ENCODE measurements at regions not wholly inside any gene's neighbourhood (a gene's known extent, or its start where the extent isn't known, plus 50 kb on each side); places are given as distances from the start of the nearest gene placed in this dataset.

- no peak for DNase-seq (ENCODE audit: low read depth in 1 of 2, low spot score in 1 of 2)
Observed at GRCh38 chr21:29441651-29442050, 142.9 kb downstream of the BACH1 start.

DNA sequence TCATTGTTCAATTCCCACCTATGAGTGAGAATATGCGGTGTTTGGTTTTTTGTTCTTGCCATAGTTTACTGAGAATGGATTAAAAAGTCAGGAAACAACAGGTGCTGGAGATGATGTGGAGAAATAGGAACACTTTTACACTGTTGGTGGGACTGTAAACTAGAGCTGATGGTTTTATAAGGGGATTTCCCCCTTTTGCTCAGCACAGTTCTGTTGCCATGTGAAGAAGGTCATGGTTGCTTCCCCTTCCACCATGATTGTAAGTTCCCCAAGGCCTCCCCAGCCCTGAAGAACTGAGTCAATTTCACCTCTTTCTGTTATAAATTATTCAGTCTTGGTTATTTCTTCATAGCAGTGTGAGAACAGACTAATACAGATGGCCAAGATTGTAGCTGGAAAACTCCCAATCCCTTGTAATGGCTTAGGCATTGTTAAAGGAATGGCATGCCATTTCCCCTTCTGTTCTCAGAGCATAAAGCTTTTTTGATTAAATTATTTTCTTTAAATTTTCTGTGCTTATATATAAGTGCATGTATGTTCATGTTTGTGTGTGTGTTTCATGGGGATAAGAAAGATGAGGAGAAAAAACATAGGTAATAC is 144.8 kb downstream of the BACH1 start:
- DNase-seq (ENCODE audit: low read depth in 1 of 2, low spot score in 1 of 2) = no peak

GRCh38 chr21:29448766-29449165 is 150.0 kb downstream of the BACH1 start:
- no peak for DNase-seq (ENCODE audit: low read depth in 1 of 2, low spot score in 1 of 2)

- no peak for DNase-seq (ENCODE audit: low read depth in 1 of 2, low spot score in 1 of 2)
Observed at GRCh38 chr21:29449306-29449950, 150.7 kb downstream of the BACH1 start.

GRCh38 chr21:29450058-29450457 is 151.3 kb downstream of the BACH1 start:
- DNase-seq (ENCODE audit: low read depth in 1 of 2, low spot score in 1 of 2) = no peak

DNA sequence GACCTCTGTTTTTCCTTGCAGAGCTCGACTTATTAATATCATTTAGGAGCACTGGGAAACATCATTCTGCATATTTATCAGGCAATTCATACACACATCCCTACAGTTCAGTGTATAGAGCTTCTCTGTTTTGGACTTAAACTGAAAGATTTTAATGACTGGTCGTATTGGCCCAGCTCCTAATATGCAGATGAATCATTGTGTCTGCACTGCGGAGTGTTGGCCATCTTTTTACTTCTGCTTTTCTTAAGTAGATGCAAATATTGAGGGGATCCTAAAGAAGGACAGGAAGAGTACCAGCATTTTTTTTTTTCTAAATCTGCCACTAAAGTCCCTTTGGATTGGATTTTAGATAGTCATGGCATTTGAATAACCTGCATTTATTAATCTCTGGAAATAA is 154.8 kb downstream of the BACH1 start:
- DNase-seq (ENCODE audit: low read depth in 1 of 2, low spot score in 1 of 2) = no peak

GRCh38 chr21:29454179-29454578 is 155.5 kb downstream of the BACH1 start:
- no peak for DNase-seq (ENCODE audit: low read depth in 1 of 2, low spot score in 1 of 2)

GRCh38 chr21:29462479-29462878 is 163.8 kb downstream of the BACH1 start:
- DNase-seq (ENCODE audit: low read depth in 1 of 2, low spot score in 1 of 2) = no peak

DNA sequence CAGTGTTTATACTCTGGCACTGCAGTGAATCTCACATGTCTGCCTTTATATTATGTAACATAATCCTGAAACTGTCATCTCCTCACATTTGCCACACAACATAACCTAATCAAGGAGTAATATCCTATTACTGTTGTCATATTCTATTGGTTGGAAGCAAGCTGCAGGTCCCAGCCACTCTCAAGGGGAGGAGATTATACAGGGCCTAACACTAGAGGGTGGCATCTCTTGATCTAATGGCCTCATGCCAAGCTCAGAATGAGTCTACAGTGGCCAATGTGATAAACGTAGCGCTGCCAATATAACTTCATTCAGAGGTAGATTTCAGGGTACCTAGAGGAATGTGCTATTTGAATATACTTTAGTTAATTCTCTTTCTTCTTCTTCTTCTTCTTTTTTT is 166.8 kb downstream of the BACH1 start:
- DNase-seq (ENCODE audit: low read depth in 1 of 2, low spot score in 1 of 2) = no peak

DNA sequence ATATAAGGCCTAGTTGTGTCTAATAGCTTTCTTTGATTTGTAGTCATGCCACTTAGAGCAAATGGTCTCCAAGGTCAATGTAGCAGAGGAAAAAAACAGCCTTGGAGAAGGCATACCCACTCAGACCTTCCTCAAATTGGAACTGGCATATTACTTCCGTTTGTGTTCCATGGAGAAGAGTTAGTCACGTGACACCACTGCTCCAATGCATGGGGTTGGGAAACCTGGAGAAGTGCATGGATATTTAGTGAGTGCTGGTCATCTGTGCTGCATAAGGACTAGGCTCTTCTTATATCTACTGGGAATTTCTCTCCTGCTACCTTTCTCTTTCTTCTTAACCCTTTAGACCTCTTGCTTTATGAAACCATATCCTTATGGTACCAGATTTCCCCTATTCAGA is 167.8 kb downstream of the BACH1 start:
- no peak for DNase-seq (ENCODE audit: low read depth in 1 of 2, low spot score in 1 of 2)

DNA sequence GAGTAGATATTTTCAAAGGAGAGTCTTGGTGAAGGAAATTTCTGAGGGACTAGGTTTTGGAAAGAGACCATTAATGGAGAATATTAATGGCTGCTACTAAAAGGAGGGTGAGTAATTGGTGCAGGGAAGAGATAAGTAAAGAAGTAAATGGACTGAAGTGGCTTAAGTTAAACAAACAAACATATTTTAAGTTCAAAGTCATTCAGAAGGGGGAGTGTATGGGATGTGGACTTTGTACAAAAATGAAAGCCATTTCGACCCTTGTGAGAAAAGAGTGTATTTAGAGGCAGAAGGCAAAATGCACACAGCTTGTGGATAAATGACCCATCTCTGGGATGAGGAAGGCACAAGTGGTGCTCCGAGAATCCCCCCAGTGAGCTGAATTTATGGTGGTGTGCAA is 171.7 kb downstream of the BACH1 start:
- DNase-seq (ENCODE audit: low read depth in 1 of 2, low spot score in 1 of 2) = no peak

DNA sequence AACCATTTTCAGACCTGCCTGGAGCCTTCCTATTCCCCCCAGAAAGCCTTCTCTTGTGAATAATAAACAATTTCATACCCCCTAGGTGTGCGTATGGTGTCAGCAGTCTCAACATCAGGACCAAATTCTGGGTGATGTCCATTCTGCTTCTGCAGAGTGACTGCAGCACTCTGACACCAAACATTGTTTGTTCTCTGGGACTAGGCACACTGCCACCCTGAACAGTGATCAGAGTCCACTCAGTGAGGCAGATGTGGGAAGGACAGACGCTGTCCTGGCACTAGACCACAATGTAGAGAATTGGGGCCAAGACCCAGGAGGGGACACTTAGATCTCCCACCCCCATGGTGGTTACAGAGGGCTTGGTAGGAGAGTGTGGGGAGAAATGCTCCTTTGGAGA is 175.1 kb downstream of the BACH1 start:
- no peak for DNase-seq (ENCODE audit: low read depth in 1 of 2, low spot score in 1 of 2)

- DNase-seq (ENCODE audit: low read depth in 1 of 2, low spot score in 1 of 2) = no peak
Observed at GRCh38 chr21:29475329-29475728, 176.6 kb downstream of the BACH1 start.

DNA sequence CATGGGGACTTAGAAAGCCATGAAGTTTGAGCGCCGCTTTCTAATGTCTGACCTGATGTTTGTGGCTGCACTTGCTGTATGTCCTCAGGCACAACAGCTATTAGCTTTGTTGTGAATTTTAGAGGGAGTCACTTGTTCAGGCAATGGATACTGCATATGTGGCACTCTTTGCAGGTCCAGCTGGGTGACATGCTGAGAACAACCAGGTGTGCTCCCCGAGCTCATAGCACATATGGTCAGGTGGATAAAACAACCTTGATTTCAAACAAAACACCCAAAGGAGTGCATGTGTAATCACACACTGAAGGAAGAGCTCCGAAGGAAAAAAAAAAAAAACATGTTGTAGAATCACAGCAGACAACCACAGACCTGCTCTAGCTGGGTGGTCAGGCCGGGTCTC is 178.6 kb downstream of the BACH1 start:
- DNase-seq (ENCODE audit: low read depth in 1 of 2, low spot score in 1 of 2) = no peak

- no peak for DNase-seq (ENCODE audit: low read depth in 1 of 2, low spot score in 1 of 2)
Observed at GRCh38 chr21:29477941-29478340, 179.2 kb downstream of the BACH1 start.

DNA sequence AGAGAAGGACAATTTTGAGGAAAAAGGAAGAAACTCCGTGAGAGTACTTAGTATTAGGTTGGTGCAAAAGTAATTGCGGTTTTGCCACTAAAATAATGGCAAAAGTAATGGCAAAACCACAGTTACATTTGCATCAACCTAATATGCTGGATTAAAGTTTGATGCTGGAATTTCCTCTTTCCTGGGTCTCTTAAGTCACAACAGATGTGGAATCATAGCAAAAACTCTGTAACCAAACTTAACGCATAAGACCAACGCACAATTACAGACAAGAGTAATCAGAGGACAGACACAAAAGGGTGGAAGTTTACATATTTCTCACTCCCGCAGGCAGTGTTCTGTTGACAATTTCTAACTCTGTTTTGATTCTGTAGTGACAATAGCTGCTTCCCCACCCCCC is 182.4 kb downstream of the BACH1 start:
- no peak for DNase-seq (ENCODE audit: low read depth in 1 of 2, low spot score in 1 of 2)

DNA sequence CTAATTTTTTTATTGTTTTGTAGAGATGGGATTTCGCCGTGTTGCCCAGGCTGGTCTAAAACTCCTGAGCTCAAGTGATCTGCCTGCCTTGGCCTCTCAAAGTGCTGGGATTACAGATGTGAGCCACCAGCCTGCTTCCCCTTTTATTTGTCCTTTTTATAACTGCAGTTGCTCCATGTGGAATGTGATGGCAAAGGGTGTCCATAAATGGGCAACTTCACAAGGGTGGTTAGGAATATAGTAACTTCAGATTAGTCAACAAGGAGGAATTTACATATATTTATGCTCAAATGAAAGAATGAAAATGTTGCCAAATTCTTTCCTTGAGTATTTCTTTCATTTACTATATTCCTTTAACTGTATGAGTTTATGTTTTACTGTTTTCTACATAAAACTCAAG is 182.9 kb downstream of the BACH1 start:
- DNase-seq (ENCODE audit: low read depth in 1 of 2, low spot score in 1 of 2) = no peak

DNA sequence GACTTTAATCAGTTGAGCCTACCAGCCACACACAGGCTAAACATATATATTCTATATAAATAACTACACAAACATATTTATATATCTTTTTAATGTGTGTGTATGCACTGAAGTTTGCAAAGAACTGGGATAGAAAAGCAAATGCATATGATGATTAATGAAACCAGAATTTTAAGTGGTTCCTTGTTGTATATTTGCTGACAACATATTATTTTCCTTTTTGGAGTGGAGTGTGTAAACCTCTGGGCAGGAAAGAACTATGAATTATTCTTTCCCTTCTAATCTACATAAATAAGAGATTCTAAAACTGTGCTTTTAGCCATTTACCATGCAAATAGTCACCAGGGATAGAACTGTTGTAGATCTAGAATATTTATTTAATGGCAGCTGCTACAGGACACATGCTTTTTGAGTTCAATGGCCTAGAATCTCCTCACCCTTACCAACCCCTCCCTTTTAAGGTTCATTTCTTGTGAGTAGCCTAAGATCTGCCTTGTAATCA is 187.6 kb downstream of the BACH1 start:
- DNase-seq (ENCODE audit: low read depth in 1 of 2, low spot score in 1 of 2) = no peak
